GM18519 (cell line): ENCODE measurements at regions not wholly inside any gene's neighbourhood (a gene's known extent, or its start where the extent isn't known, plus 50 kb on each side); places are given as distances from the start of the nearest gene placed in this dataset.
"Not testable (repeated sequence)": the region's sequence is repeated elsewhere in the genome, so short reads cannot be mapped to it uniquely, and the experiment has no call there.

Experiments used
- ATAC-seq: cut with Tn5 transposase; IDR thresholded peaks from one replicate; pipeline ENCODE4 v1.9.1; 2021; ENCODE audit warnings: mild to moderate bottlenecking, moderate library complexity; ENCODE audit not compliant: unreplicated experiment, low FRiP score

DNA sequence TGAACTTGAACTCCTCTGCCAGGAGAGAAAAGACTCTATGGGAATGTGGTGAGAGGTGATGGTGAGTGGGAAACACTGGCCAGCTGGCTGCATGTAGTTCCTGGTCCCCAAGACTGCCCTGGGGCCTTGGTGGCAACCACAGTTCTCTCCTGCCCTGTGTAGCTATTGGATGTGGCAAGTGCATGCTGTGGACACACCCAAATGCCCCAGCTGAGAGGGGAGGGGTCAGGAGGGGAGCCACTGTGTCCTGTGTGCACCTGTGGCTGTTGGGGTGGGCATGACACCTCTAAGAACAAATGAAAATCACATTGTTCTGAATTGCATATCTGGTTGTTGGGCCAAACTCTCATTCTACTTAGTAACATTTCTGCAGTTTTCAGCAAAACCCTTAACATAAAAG lies 409.6 kb downstream of the NSUN3 start:
- ATAC-seq = no peak

- ATAC-seq = no peak
Observed at GRCh38 chr3:94481226-94481898, 418.5 kb downstream of the NSUN3 start.

DNA sequence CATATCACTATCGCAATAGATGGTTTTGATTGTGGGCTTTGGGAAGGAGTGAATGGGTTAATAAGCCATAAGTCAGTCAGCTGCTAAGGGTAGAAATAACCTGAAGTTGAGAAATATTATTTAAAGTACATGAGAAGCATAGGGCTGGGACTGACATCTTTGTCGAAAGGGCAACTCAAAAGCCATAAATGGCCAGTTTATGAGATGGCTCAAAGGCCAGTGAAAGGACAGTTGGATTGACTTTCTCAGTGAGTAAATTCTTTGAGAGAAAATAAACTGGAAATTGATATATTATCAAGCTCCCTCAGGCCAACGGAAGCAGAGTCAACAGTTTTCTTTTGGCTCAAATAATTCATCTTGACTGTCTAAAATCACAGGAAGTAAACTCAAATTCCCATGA lies 419.8 kb downstream of the NSUN3 start:
- ATAC-seq = no peak

- ATAC-seq = no peak
Observed at GRCh38 chr3:94483403-94483802, 420.5 kb downstream of the NSUN3 start.

DNA sequence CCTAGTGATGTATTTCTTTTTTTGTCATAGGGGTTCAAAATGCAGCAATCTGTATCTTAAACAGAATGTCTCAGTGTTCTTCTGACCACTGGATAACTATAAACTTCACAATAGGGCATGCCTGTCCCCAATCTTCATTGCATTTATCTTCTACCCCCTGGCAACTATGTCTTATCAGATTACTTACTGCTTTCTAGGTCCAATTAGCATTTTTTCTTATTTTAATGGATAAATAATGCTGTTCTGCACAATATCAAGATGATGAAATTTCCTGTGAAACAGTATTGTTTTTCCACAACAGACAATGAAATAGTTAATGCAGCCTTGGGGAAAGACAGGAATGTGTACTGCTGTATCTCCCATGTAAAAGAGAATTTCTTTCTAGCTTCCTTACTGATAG lies 432.1 kb downstream of the NSUN3 start:
- no peak for ATAC-seq

DNA sequence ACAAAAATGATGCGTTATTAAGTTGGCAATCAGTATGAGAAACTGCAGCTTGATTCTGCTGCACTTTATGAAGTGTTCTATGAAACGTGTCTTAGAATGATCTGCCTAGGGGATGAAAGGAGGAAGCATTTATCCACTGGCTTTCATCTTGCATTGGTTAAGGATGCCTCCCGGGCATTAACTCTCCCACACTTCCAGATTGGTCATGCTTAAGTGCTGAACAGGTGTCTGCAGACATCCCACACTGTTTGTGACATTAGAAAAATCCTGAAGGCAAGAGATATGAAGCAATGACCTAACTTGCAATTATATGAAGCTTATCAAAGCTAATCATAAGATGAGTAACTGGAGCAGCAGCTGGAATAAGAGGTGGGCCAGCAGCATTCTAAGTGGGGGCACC lies 437.3 kb downstream of the NSUN3 start:
- no peak for ATAC-seq

- ATAC-seq = not testable (repeated sequence)
Observed at GRCh38 chr3:94507354-94507753, 444.5 kb downstream of the NSUN3 start.

DNA sequence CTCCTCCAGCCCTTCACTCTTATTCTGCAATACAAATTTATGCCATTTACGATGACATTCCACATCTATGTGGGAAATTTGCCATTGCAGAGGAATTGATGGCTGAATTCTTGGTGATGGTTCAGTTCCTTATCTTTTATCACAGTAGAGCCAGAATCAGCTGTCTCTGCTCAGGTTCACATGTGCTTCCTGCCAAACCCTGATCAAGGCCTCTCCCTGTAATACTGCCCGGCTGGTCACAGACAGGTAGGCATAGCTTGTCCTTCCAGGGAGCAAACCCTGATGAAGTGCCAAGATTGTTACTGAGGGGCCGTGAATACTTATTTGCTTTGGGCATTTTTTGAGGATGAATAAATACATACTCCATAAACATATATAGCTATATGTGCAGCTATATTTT lies 450.0 kb downstream of the NSUN3 start:
- ATAC-seq = no peak

DNA sequence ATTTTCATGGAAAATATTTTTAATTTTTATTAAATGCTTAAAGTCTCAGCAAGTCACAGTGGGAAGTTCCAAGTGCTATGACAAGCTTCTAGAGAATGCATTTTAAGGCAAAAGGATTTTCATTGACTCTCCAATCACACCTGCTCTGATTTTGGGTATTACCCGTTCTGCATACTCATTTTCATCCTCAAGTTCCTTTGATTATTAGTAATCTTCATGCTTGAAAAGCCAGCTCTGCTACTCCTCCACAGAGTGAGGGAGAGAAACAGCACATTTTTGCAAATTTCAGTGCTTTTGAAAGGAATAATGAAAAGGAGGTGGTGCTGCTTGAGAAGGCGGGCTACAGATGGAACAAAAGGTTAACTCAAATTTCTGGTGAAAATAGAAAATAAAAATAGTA lies 450.7 kb downstream of the NSUN3 start:
- no peak for ATAC-seq

DNA sequence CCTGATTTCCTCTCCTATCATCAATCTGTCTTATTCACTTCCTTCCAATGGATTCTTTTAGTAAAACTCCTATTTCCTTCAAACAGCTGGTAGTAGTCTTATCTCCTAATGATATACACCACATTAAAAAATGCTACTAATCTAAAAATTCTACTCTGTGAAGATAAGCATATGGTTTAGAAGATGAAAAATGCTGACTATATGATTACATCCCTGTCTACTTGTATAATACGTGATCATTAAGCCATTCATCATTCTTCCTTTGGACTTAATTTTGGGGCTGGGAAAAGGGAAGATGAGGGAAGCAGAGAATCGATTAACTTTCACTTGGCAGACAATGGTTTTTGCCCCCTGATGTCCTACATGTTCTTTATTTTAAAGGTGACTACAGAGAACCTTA lies 453.1 kb downstream of the NSUN3 start:
- ATAC-seq = no peak

DNA sequence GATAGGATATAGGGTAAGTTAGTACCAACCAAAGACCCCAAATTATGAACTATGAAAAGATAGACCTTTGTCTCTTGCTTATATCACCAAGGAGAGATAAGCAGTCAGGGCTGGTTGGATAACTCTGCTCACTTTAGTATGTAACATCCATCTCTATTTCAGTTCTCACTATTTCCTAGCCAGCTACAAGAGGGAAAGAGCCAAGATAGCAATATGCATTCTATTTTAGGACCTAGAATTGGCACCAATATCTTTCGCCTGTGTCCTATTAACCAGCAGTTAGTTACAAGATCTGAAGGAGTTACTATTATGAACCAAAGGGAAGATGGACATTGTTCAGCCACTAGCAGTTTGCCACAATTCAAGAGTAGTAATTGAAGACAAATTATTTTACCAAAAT lies 457.5 kb downstream of the NSUN3 start:
- no peak for ATAC-seq

DNA sequence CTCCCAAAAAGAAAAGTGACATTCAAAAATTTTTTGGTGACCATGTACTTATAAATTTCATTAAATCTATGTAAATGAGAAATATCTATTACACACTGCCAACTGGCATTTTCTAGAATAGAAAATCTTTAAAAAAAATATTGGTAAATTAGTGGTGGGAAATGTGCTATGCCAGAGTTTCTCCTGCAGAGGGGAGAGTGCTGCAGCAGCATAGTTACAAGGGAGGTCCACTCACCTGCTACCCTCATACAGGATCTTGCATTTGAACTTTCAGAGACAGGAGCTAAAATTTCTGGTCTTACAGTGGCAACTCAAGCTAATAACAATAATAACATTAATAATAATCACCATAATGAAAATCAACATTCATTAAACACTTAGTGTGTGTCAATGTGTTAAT lies 459.6 kb downstream of the NSUN3 start:
- ATAC-seq = no peak

DNA sequence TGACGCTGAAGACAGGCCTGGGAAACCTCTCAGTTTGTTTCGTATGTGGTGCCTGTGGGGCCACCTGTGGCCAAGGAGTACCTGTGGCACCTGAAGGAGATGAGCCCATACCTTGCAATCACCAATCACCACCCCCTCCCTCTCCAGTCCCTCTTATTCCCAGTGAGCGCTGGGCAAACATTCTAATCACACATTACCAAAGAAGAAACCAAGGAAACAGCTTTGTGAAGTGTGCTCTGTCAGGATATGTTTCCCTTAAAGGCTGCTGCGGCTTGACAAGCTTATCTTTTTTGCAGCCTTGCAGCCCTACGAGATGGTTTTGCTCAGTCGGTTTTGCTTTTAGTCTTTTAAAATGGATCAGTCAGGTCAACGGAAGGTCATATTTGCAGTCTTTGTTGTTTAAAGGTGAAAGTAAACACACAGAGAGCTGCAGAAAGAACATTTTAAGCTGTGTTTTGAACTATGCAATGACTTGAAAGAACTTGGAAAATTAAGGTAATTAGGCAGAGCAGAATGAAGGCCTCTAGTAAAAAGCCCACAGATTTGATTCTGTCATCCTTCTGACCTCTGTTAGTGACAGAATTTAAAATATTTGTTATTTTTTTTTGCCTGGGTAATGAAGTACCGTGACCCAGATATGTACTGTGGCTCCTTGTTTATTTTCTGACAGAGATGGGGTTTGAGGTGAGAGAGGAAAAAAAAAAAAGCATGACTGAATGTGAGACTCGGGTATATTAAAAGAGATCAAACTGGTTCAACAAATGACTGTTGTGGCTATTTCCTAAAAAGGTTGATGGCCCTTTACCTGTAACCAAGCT lies 461.4 kb downstream of the NSUN3 start:
- ATAC-seq = no peak

DNA sequence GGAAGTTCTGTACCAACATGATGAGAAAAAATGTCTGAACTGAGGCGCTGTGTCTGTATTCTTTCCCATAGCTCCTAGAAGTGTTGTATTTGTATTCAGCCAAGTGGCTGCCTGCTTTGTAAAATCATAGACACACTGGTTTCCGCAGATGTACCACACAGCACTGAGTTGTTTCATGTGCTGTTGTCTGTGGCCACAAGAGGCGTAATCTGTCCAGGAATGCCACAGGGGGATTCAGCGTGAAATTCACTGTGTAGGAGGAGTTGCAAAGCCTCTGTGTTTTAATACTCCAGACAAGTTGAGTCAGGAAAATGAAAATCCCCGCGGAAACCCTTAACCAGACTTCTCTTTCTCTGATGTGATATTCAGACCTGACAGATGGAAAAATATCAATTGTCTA lies 462.2 kb downstream of the NSUN3 start:
- ATAC-seq = no peak

- ATAC-seq = no peak
Observed at GRCh38 chr3:94529816-94530215, 467.0 kb downstream of the NSUN3 start.

- no peak for ATAC-seq
Observed at GRCh38 chr3:94532951-94533350, 470.1 kb downstream of the NSUN3 start.

DNA sequence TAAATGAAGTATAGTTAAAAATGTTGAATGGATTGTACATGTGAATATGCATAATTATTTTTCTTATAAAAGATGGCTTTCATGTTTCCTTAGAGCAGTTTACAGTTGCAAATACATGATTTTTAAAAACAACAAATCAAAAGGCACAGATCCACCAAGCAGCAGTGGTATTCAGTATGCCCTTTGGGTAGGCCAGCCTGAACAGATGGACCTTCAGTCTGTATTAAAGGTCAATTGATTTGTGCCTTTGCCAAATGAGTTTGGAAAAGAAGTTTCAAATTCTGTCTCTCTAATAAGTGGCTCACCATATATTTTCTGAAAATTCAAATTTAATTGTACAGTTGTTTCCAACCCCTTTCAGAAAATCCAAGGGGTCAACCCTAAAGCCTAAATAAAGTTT lies 477.1 kb downstream of the NSUN3 start:
- no peak for ATAC-seq

GRCh38 chr3:94543161-94543560 lies 480.3 kb downstream of the NSUN3 start:
- ATAC-seq = no peak

DNA sequence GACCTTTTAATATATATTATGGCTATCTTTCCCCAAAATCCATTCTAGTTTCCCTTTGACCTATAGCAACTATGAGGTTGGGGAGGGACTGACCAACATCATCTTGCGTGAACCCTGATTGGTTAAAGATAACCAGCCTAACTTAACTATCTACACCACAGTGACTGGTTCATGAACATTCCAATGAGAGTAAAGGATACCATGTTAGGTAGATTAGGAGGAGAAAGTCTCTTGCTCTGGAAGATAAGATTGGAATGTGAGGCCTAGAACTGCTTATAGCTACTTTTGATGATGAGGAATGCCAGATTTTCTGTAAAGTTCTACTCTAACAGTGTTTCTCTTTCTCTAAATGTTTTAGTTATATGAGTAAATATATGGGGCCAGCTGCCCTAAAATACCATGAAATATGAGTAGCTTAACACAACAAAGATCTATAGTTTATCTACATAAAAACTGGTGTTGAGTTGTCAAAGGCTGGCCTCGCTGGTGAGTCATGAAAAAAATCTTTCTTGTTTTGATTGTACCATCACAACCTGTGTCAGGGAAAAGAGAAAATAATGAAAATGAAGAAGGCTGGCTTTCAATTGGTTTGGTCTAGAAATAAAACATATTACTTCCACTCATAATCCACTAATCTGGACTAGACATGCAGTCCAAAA lies 481.4 kb downstream of the NSUN3 start:
- ATAC-seq = no peak

DNA sequence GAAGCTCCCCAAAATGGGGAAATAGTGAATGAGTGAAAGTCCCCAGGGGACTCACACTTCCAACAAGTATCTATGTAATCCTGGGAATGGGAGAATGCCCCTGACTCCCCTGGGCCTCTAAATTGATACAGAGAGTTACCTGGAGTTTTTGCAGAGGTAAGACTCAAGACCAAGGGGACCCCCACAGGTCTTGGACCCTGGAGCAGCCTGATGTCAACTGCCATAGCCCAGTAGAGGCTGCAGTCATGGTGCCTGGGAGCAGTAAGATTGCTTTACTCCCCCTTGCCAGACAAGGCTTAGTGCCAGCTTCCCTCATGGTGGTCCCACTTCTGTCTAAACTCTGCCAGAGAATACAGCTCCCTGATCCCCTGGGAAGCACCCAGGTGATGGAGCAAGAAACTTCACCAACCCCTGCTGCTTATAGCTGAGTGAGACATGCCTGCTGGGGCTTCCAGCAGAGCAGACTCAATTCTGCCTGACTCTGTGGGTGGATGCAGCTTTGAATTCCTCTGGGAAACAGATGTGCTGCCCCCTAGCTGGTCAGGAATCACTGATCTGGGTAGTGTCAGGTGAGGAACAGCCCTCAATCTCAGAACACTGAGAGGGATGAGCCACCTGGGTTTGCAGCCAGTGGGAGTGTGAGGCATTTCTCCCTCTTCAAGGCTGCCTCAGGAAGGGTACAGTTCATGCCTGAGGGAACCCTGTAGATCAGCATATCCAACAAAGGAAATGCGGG lies 485.9 kb downstream of the NSUN3 start:
- ATAC-seq = no peak

DNA sequence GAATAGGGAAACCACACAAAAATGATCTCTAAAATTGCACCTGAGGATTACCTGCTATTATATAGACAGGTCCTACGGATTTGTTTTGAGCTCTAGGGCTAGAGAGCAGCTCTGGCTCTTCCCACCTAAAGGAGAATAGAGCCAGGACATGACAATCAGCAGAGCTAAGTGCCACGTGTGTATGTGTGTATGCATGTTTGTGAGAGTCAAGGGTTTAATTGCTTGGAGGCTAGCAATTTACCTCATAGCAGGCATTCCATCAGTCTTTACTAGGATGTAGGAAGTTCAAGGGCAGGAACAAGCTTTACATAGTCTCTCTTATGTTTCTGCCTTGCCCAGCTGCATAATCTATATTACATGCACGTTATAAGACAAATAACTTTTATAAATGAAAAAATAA lies 498.2 kb downstream of the NSUN3 start:
- no peak for ATAC-seq
